Erythroblast (primary cell): ENCODE measurements at regions not wholly inside any gene's neighbourhood (a gene's known extent, or its start where the extent isn't known, plus 50 kb on each side); places are given as distances from the start of the nearest gene placed in this dataset.

Experiments used
- GATA1 ChIP-seq: IDR thresholded peaks from 2 replicates; pipeline ENCODE4 v1.6.1; 2011; ENCODE audit warnings: low read depth, mild to moderate bottlenecking, control low read depth, low read length, moderate library complexity
- POLR2A ChIP-seq: IDR thresholded peaks from 2 replicates; pipeline ENCODE4 v1.6.1; 2011; ENCODE audit warnings: mild to moderate bottlenecking, low read length

GRCh38 chr12:91685917-91686316, 459.7 kb downstream of the BTG1 start:
- no peak for TF ChIP-seq POLR2A
- no peak for TF ChIP-seq GATA1
